ENCODE measurements at regions not wholly inside any gene's neighbourhood (a gene's known extent, or its start where the extent isn't known, plus 50 kb on each side); places are given as distances from the start of the nearest gene placed in this dataset.

GRCh38 chr10:107497024-107497423 lies 332.5 kb upstream of the SORCS1 start:
- no peak overlapping the region for H2AK5ac ChIP-seq (ENCODE audit: low read depth, low read length)
- H3K4me1 ChIP-seq (replicated peaks in 1 of 4; ENCODE audit: control insufficient read depth in 3 of 4, insufficient read depth in 4 of 4, low read length in 3 of 4) = no peaks in the 10 kb centered on the region
- H3K27me3 ChIP-seq (replicated peaks in 1 of 4; ENCODE audit: control insufficient read depth in 3 of 4, extremely low read depth in 1 of 4, insufficient read depth in 3 of 4, low read length in 3 of 4) = no peaks in the 10 kb centered on the region
- no peaks in the 10 kb centered on the region for H3K79me2 ChIP-seq (ENCODE audit: control insufficient read depth in 1 of 2, insufficient read depth in 2 of 2, low read length in 2 of 2)
- no peaks in the 10 kb centered on the region for H3K36me3 ChIP-seq (ENCODE audit: control insufficient read depth in 2 of 4, insufficient read depth in 4 of 4, low read length in 3 of 4)
- FAIRE-seq (no peak), DNase-seq (ENCODE audit: low read depth in 1 of 2, low spot score in 2 of 2) (no peak)
- no peak overlapping the region for H3K4me3 ChIP-seq (ENCODE audit: extremely low read depth in 1 of 4, insufficient read depth in 2 of 4, low read depth in 3 of 4, low read length in 4 of 4)
- H3K4me2 ChIP-seq (ENCODE audit: insufficient read depth in 1 of 2, low read depth in 2 of 2, low read length in 2 of 2) = no peak overlapping the region
- no peak overlapping the region for H4K91ac ChIP-seq (replicated peaks; ENCODE audit: insufficient read length, low read length)
- H2BK15ac ChIP-seq (ENCODE audit: low read length) = no peak overlapping the region
- CTCF ChIA-PET (ENCODE audit: partially characterized antibody) = no interaction called here
- POLR2A ChIA-PET (ENCODE audit: partially characterized antibody) = no interaction called here
- no peak overlapping the region for H3K27ac ChIP-seq (ENCODE audit: low read depth, low read length)
- no peaks in the 10 kb centered on the region for H4K20me1 ChIP-seq (replicated peaks in 1 of 2; ENCODE audit: control insufficient read depth in 1 of 2, insufficient read depth in 2 of 2, low read length in 2 of 2)
- no peak overlapping the region for H3K9ac ChIP-seq (replicated peaks in 1 of 4; ENCODE audit: extremely low read depth in 1 of 4, low read depth in 3 of 4, low read length in 3 of 4)
- no peak overlapping the region for H2BK120ac ChIP-seq (replicated peaks; ENCODE audit: low read depth, low read length)
- no peaks in the 10 kb centered on the region for H3K9me3 ChIP-seq (ENCODE audit: insufficient read depth in 2 of 2, low read depth in 1 of 2, low read length in 1 of 2)
- H2BK20ac ChIP-seq (ENCODE audit: low read length) = no peak overlapping the region
- no peak overlapping the region for H3K14ac ChIP-seq (ENCODE audit: insufficient read length)
- H3K79me1 ChIP-seq (ENCODE audit: low read depth, low read length) = no peaks in the 10 kb centered on the region
- no peak overlapping the region for H3K18ac ChIP-seq (ENCODE audit: extremely low read depth, low read length)
- no peak overlapping the region for H2BK5ac ChIP-seq (ENCODE audit: low read depth, low read length)
- no peak overlapping the region for H3K23ac ChIP-seq (ENCODE audit: insufficient read length)
- no peak overlapping the region for H4K8ac ChIP-seq (ENCODE audit: extremely low read depth, insufficient read depth, low read length)
- no peak overlapping the region for H4K5ac ChIP-seq (ENCODE audit: insufficient read length, low read depth, low read length)
- 93% methylated on average over 3 of the region's 3 CpGs; no CpG with 5 or more reads in 1 of the 2 experiments for WGBS, 2 experiments (ENCODE audit: extremely low coverage in 1 of 2, insufficient coverage in 1 of 2, insufficient read length in 1 of 2, insufficient replicate concordance in 2 of 2, low coverage in 1 of 2, low lambda C conversion rate in 2 of 2, missing lambda C conversion rate in 1 of 2)
- no peak overlapping the region for H2AFZ ChIP-seq (ENCODE audit: low read length)
- H3K4ac ChIP-seq (replicated peaks; ENCODE audit: insufficient read length, low read depth, low read length) = no peak overlapping the region
- TF ChIP-seq MAFK (IDR thresholded peaks at IDR 0.05; ENCODE audit: low read depth, low read length) (no peak), HDAC6 (IDR thresholded peaks at IDR 0.05; ENCODE audit: low read depth, low read length) (no peak), ATF3 (IDR thresholded peaks at IDR 0.05; ENCODE audit: insufficient read depth, low read depth, low read length) (no peak), RXRA (IDR thresholded peaks at IDR 0.05; ENCODE audit: insufficient read depth, low read depth, low read length) (no peak), SRF (IDR thresholded peaks at IDR 0.05; ENCODE audit: low read depth, low read length) (no peak), SP4 (IDR thresholded peaks at IDR 0.05; ENCODE audit: low read length) (no peak), RNF2 (IDR thresholded peaks at IDR 0.05; ENCODE audit: borderline replicate concordance, low read depth, low read length, missing control alignments, poor library complexity, severe bottlenecking) (no peak), SIN3A (conservative IDR thresholded peaks at IDR 0.05 in 1 of 2, IDR thresholded peaks at IDR 0.05 in 1 of 2; ENCODE audit: low read depth in 1 of 2, low read length in 2 of 2) (no peak), TEAD4 (IDR thresholded peaks at IDR 0.05; ENCODE audit: low read depth, low read length) (no peak), HDAC2 (IDR thresholded peaks at IDR 0.05; ENCODE audit: borderline replicate concordance in 1 of 2, low read depth in 2 of 2, low read length in 2 of 2) (no peak), POU5F1 (IDR thresholded peaks at IDR 0.05; ENCODE audit: low read depth, low read length) (no peak)
- H2BK12ac ChIP-seq (ENCODE audit: low read depth, low read length) = no peak overlapping the region
- no peak overlapping the region for H3K56ac ChIP-seq (replicated peaks; ENCODE audit: insufficient read length, low read depth, low read length)
- H3K23me2 ChIP-seq (ENCODE audit: low read depth, low read length) = no peaks in the 10 kb centered on the region
